H9 (cell line): ENCODE measurements at regions not wholly inside any gene's neighbourhood (a gene's known extent, or its start where the extent isn't known, plus 50 kb on each side); places are given as distances from the start of the nearest gene placed in this dataset.

Experiments used
- DNase-seq: peaks from one replicate; pipeline ENCODE4 v3.0.0-alpha.2; 2017
- H2AFZ ChIP-seq: one replicate; pipeline ENCODE4 v1.6.1; 2013; ENCODE audit warnings: mild to moderate bottlenecking, low read length, control low read depth, moderate library complexity
- H2AK5ac ChIP-seq: 2 replicates; pipeline ENCODE4 v1.6.1; 2013; ENCODE audit warnings: low read length, control low read depth, mixed read lengths; ENCODE audit not compliant: insufficient read length
- H2BK120ac ChIP-seq: one replicate; pipeline ENCODE4 v1.6.1; 2013; ENCODE audit warnings: low read depth, mild to moderate bottlenecking, low read length, control low read depth, inconsistent platforms; ENCODE audit not compliant: poor library complexity, severe bottlenecking
- H2BK12ac ChIP-seq: 2 replicates; pipeline ENCODE4 v1.6.1; 2013; ENCODE audit warnings: low read length, control low read depth, mixed read lengths, low read depth; ENCODE audit not compliant: insufficient read length
- H2BK15ac ChIP-seq: 2 replicates; pipeline ENCODE4 v1.6.1; 2013; ENCODE audit warnings: low read depth, low read length, control low read depth
- H2BK20ac ChIP-seq: one replicate; pipeline ENCODE4 v1.6.1; 2013; ENCODE audit warnings: low read depth, mild to moderate bottlenecking, low read length, control low read depth, inconsistent platforms; ENCODE audit not compliant: poor library complexity, severe bottlenecking
- H2BK5ac ChIP-seq: 2 replicates; pipeline ENCODE4 v1.6.1; 2013; ENCODE audit warnings: low read length, control low read depth, mixed read lengths; ENCODE audit not compliant: insufficient read length
- H3K14ac ChIP-seq: 2 replicates; pipeline ENCODE4 v1.6.1; 2013; ENCODE audit warnings: low read length, control low read depth; ENCODE audit not compliant: insufficient read depth
- H3K18ac ChIP-seq: 2 replicates; pipeline ENCODE4 v1.6.1; 2013; ENCODE audit warnings: low read depth, mild to moderate bottlenecking, mixed read lengths, low read length, control low read depth; ENCODE audit not compliant: insufficient read length
- H3K23ac ChIP-seq: 2 replicates; pipeline ENCODE4 v1.6.1; 2013; ENCODE audit warnings: low read length, control low read depth, mixed read lengths, low read depth; ENCODE audit not compliant: insufficient read length
- H3K23me2 ChIP-seq: 2 replicates; pipeline ENCODE4 v1.6.1; 2013; ENCODE audit warnings: low read depth, mild to moderate bottlenecking, mixed read lengths, low read length, control low read depth; ENCODE audit not compliant: insufficient read length, poor library complexity, severe bottlenecking
- H3K27ac ChIP-seq: 2 replicates; pipeline ENCODE4 v1.5.1; 2013; ENCODE audit warnings: low read length, control low read depth, mixed read lengths, low read depth; ENCODE audit not compliant: insufficient read length
- H3K27me3 ChIP-seq: 2 replicates; pipeline ENCODE4 v1.6.1; 2013; ENCODE audit warnings: low read length, control low read depth, inconsistent platforms; ENCODE audit not compliant: insufficient read depth
- H3K4ac ChIP-seq: 2 replicates; pipeline ENCODE4 v1.6.1; 2013; ENCODE audit warnings: low read depth, mild to moderate bottlenecking, control low read depth, inconsistent platforms, low read length, moderate library complexity
- H3K4me1 ChIP-seq: 2 replicates; pipeline ENCODE4 v1.6.1; 2013; ENCODE audit warnings: low read length, control low read depth, inconsistent platforms; ENCODE audit not compliant: insufficient read depth
- H3K4me2 ChIP-seq: 2 replicates; pipeline ENCODE4 v1.6.1; 2013; ENCODE audit warnings: low read length, control low read depth, mixed read lengths; ENCODE audit not compliant: insufficient read length, insufficient read depth
- H3K56ac ChIP-seq: 2 replicates; pipeline ENCODE4 v1.6.1; 2013; ENCODE audit warnings: low read depth, mild to moderate bottlenecking, mixed read lengths, low read length, control low read depth; ENCODE audit not compliant: insufficient read length
- H3K79me1 ChIP-seq: 2 replicates; pipeline ENCODE4 v1.6.1; 2013; ENCODE audit warnings: low read depth, mild to moderate bottlenecking, moderate library complexity, low read length, control low read depth, inconsistent platforms; ENCODE audit not compliant: insufficient read depth, poor library complexity, severe bottlenecking
- H3K79me2 ChIP-seq: 2 replicates; pipeline ENCODE4 v1.6.1; 2013; ENCODE audit warnings: low read length, control low read depth, inconsistent platforms; ENCODE audit not compliant: insufficient read depth
- H3K9ac ChIP-seq: 2 replicates; pipeline ENCODE4 v1.6.1; 2013; ENCODE audit warnings: low read length, control low read depth, mixed read lengths; ENCODE audit not compliant: insufficient read length; ENCODE audit errors: extremely low read depth
- H3K9me3 ChIP-seq: one replicate; pipeline ENCODE4 v1.6.1; 2013; ENCODE audit warnings: low read depth, low read length, inconsistent platforms; ENCODE audit not compliant: control insufficient read depth
- H3T11ph ChIP-seq: one replicate; pipeline ENCODE4 v1.6.1; 2013; ENCODE audit warnings: mild to moderate bottlenecking, low read length, control low read depth, inconsistent platforms
- H4K20me1 ChIP-seq: one replicate; pipeline ENCODE4 v1.6.1; 2013; ENCODE audit not compliant: control insufficient read depth, insufficient read length, insufficient read depth
- H4K5ac ChIP-seq: 2 replicates; pipeline ENCODE4 v1.6.1; 2013; ENCODE audit warnings: low read depth, mild to moderate bottlenecking, mixed read lengths, low read length, control low read depth; ENCODE audit not compliant: insufficient read length
- H4K8ac ChIP-seq: replicated peaks from 2 replicates; pipeline ENCODE4 v1.6.1; 2013; ENCODE audit warnings: low read length, control low read depth, mixed read lengths, low read depth; ENCODE audit not compliant: insufficient read length
- H4K91ac ChIP-seq: 2 replicates; pipeline ENCODE4 v1.6.1; 2013; ENCODE audit warnings: low read depth, mild to moderate bottlenecking, moderate library complexity, mixed read lengths, low read length, control low read depth; ENCODE audit not compliant: insufficient read length
- H3K27ac Mint-ChIP-seq, 3 experiments: 2 replicates in 2 of 3; 3 replicates in 1 of 3; pipeline ENCODE4 v1.8.0; 2020 to 2021; ENCODE audit warnings: mixed read lengths in 3 of 3, mild to moderate bottlenecking in 1 of 3, moderate library complexity in 1 of 3
- H3K27me3 Mint-ChIP-seq: 2 replicates; pipeline ENCODE4 v1.8.0; 2021; ENCODE audit warnings: low read depth, mild to moderate bottlenecking, moderate library complexity, mixed read lengths
- H3K36me3 Mint-ChIP-seq, 3 experiments: 2 replicates in 2 of 3; 3 replicates in 1 of 3; pipeline ENCODE4 v1.8.0; 2020 to 2021; ENCODE audit warnings: low read depth in 3 of 3, mixed read lengths in 3 of 3; ENCODE audit not compliant: insufficient read depth in 1 of 3
- H3K4me1 Mint-ChIP-seq, 2 experiments: 2 replicates each; pipeline ENCODE4 v1.8.0; 2020; ENCODE audit warnings: mixed read lengths in 2 of 2
- H3K4me3 Mint-ChIP-seq, 2 experiments: 2 replicates in 1 of 2; 3 replicates in 1 of 2; pipeline ENCODE4 v1.8.0; 2020 to 2021; ENCODE audit warnings: mild to moderate bottlenecking in 2 of 2, mixed read lengths in 2 of 2, moderate library complexity in 1 of 2
- H3K9me3 Mint-ChIP-seq, 2 experiments: 2 replicates in 1 of 2; 3 replicates in 1 of 2; pipeline ENCODE4 v1.8.0; 2020; ENCODE audit warnings: mild to moderate bottlenecking in 2 of 2, mixed read lengths in 2 of 2, moderate library complexity in 1 of 2
- CTCF ChIP-seq: fragments of 200-600 bp; sonication (generic); conservative IDR thresholded peaks from 3 replicates; pipeline ENCODE4 v1.8.0; 2021; ENCODE audit warnings: antibody characterized with exemption, mild to moderate bottlenecking

GRCh38 chr4:99735822-99736221 lies 78.2 kb upstream of the C4orf54 start:
- Histone ChIP-seq H3K9ac (no peak overlapping the region), H2AK5ac (no peak overlapping the region), H3K79me1 (no peaks in the 10 kb centered on the region), H2BK5ac (no peak overlapping the region), H4K5ac (no peak overlapping the region), H2BK15ac (no peak overlapping the region), H3K27me3 (no peaks in the 10 kb centered on the region), H3K18ac (no peak overlapping the region), H2BK12ac (no peak overlapping the region), H3K79me2 (no peaks in the 10 kb centered on the region), H3K27ac (no peak overlapping the region), H3T11ph (no peak overlapping the region), H2BK20ac (no peak overlapping the region), H3K23me2 (no peaks in the 10 kb centered on the region), H4K91ac (no peak overlapping the region), H4K20me1 (no peaks in the 10 kb centered on the region), H3K4ac (no peak overlapping the region), H3K9me3 (no peaks in the 10 kb centered on the region), H3K56ac (no peak overlapping the region), H3K4me2 (no peak overlapping the region), H3K4me1 (no peaks in the 10 kb centered on the region), H3K14ac (no peak overlapping the region), H4K8ac (no peak overlapping the region), H3K23ac (no peak overlapping the region), H2BK120ac (no peak overlapping the region), H2AFZ (no peak overlapping the region)
- H3K27me3 Mint-ChIP-seq, result peaks cover 6% of the 10 kb centered on the region
- H3K9me3 Mint-ChIP-seq, result peaks cover 14 to 23% of the 10 kb centered on the region in 2 experiments
- peaks cover 5 to 16% (median 9%) of the 10 kb centered on the region in 3 experiments; a peak in 6 of 7 replicates for H3K36me3 Mint-ChIP-seq
- H3K4me3 Mint-ChIP-seq, result no peak overlapping the region
- no peaks in the 10 kb centered on the region for H3K4me1 Mint-ChIP-seq
- no peak for DNase-seq
- TF ChIP-seq CTCF, result no peak
- no peak overlapping the region for H3K27ac Mint-ChIP-seq
